ENCODE measurements at regions not wholly inside any gene's neighbourhood (a gene's known extent, or its start where the extent isn't known, plus 50 kb on each side); places are given as distances from the start of the nearest gene placed in this dataset.

GRCh38 chr13:30112602-30113435 lies 194.5 kb downstream of the KATNAL1 start (continued):
- TF ChIP-seq ZBTB49 (CRISPR knock-in tag; IDR thresholded peaks at IDR 0.05; ENCODE audit: borderline replicate concordance), result no peak
- TF ChIP-seq RBM39 (optimal IDR thresholded peaks at IDR 0.05; ENCODE audit: low read depth, low read length), result no peak
- no peak for TF ChIP-seq USF2 (CRISPR knock-in tag; IDR thresholded peaks at IDR 0.05)
- TF ChIP-seq GABPB2 (CRISPR knock-in tag; conservative IDR thresholded peaks at IDR 0.05), result no peak
- no peak for TF ChIP-seq MTA3 (IDR thresholded peaks at IDR 0.05; ENCODE audit: borderline replicate concordance)
- no peak for TF ChIP-seq ZNF431 (CRISPR knock-in tag; IDR thresholded peaks at IDR 0.05)
- no peak for TF ChIP-seq ZNF609 (CRISPR knock-in tag; IDR thresholded peaks at IDR 0.05; ENCODE audit: borderline replicate concordance)
- TF ChIP-seq ZNF77 (CRISPR knock-in tag; IDR thresholded peaks at IDR 0.05), result no peak
- no peak for TF ChIP-seq THAP12 (CRISPR knock-in tag; IDR thresholded peaks at IDR 0.05)
- TF ChIP-seq MEIS2 (IDR thresholded peaks at IDR 0.05; ENCODE audit: partially characterized antibody), result no peak
- TF ChIP-seq CLOCK (CRISPR knock-in tag; IDR thresholded peaks at IDR 0.05; ENCODE audit: borderline replicate concordance), result no peak
- TF ChIP-seq RAD21 (CRISPR knock-in tag; conservative IDR thresholded peaks at IDR 0.05 in 1 of 2, IDR thresholded peaks at IDR 0.05 in 1 of 2), result peak; percentile 56 to 72
